RKO (cell line): ENCODE measurements at regions not wholly inside any gene's neighbourhood (a gene's known extent, or its start where the extent isn't known, plus 50 kb on each side); places are given as distances from the start of the nearest gene placed in this dataset.

ENCODE experiments used
- DNase-seq: peaks from one replicate; pipeline ENCODE4 v3.0.0-alpha.2; 2016; ENCODE audit warnings: low spot score

- DNase-seq: no peak
These were observed 173.0 kb upstream of the GATA6 start for GRCh38 chr18:21996351-21996826.

GRCh38 chr18:21997207-21998143, 171.9 kb upstream of the GATA6 start:
- DNase-seq: peak; percentile 71

GRCh38 chr18:21998486-21998885, 170.9 kb upstream of the GATA6 start:
- no peak for DNase-seq

- no peak for DNase-seq
These were observed 167.4 kb upstream of the GATA6 start for GRCh38 chr18:22001912-22002487.

GRCh38 chr18:22005191-22005841, 164.1 kb upstream of the GATA6 start:
- no peak for DNase-seq

GRCh38 chr18:22006458-22006857, 162.9 kb upstream of the GATA6 start:
- no peak for DNase-seq

- DNase-seq: no peak
These were observed 160.1 kb upstream of the GATA6 start for GRCh38 chr18:22009242-22009641.

- no peak for DNase-seq
These were observed 155.4 kb upstream of the GATA6 start for GRCh38 chr18:22013993-22014392.

- DNase-seq: no peak
These were observed 154.2 kb upstream of the GATA6 start for GRCh38 chr18:22015156-22015555.

- no peak for DNase-seq
These were observed 151.0 kb upstream of the GATA6 start for GRCh38 chr18:22018366-22018765.

- no peak for DNase-seq
These were observed 150.2 kb upstream of the GATA6 start for GRCh38 chr18:22019193-22019592.

- DNase-seq: no peak
These were observed 149.1 kb upstream of the GATA6 start for GRCh38 chr18:22020127-22020866.

- DNase-seq: no peak
These were observed 148.5 kb upstream of the GATA6 start for GRCh38 chr18:22020867-22021370.

GRCh38 chr18:22021701-22022100, 147.7 kb upstream of the GATA6 start:
- no peak for DNase-seq

GRCh38 chr18:22024924-22025323, 144.5 kb upstream of the GATA6 start:
- no peak for DNase-seq

GRCh38 chr18:22026362-22026761, 143.0 kb upstream of the GATA6 start:
- DNase-seq: no peak

GRCh38 chr18:22026889-22027288, 142.5 kb upstream of the GATA6 start:
- DNase-seq: no peak

- no peak for DNase-seq
These were observed 137.8 kb upstream of the GATA6 start for GRCh38 chr18:22031611-22032010.

GRCh38 chr18:22032392-22032961, 136.9 kb upstream of the GATA6 start:
- peak; percentile 96 for DNase-seq

GRCh38 chr18:22033085-22033484, 136.3 kb upstream of the GATA6 start:
- DNase-seq: no peak

GRCh38 chr18:22034276-22034675, 135.1 kb upstream of the GATA6 start:
- DNase-seq: no peak

GRCh38 chr18:22040533-22040932, 128.9 kb upstream of the GATA6 start:
- no peak for DNase-seq
